ENCODE measurements at regions not wholly inside any gene's neighbourhood (a gene's known extent, or its start where the extent isn't known, plus 50 kb on each side); places are given as distances from the start of the nearest gene placed in this dataset.

DNA sequence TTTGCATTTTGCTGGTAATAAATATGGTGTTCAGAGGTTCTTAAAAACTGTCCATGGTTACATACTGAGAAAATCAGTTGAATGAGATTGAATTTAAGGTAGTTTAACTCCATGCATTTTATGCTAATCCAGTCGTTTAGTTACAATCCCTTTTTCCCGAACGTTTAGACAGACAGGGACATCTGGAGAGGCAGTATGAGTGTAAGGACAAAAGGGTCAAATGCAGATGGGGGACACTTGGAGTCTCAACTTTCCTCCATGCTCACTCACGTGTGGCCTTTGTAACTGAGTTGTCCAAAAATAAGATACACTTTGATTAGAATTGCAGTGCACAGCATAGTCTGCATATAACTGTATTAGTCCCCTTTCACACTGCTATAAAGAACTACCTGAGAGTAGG lies 63.9 kb downstream of the RDH14 start:
- no TSS peak for BruUV-seq (replicated peaks)
- ChIA-PET POLR2A (no interaction called here), RAD21 (ENCODE audit: unreplicated experiment) (no interaction called here), SMC1A (ENCODE audit: uncharacterized antibody, unreplicated experiment) (no interaction called here), CTCF (no interaction called here)
- Histone ChIP-seq H3K4me3 (no peak overlapping the region), H3K27ac (ENCODE audit: control insufficient read depth, insufficient read depth) (no peak overlapping the region), H3K4me2 (ENCODE audit: control insufficient read depth, insufficient read depth) (no peak overlapping the region), H3K4me1 (ENCODE audit: control insufficient read depth, insufficient read depth, low read length) (no peaks in the 10 kb centered on the region), H3K79me2 (ENCODE audit: control insufficient read depth, insufficient read depth, low read length) (no peaks in the 10 kb centered on the region), H3K9me3 (replicated peaks; ENCODE audit: control insufficient read depth, insufficient read depth, low read length) (no peaks in the 10 kb centered on the region), H3K27me3 (replicated peaks in 1 of 2; ENCODE audit: control insufficient read depth in 2 of 2, insufficient read depth in 2 of 2, low read length in 1 of 2) (no peaks in the 10 kb centered on the region; a peak in 1 of 4 replicates), H3K9ac (ENCODE audit: control insufficient read depth, insufficient read depth, low read length) (no peak overlapping the region), H4K20me1 (ENCODE audit: control insufficient read depth, insufficient read depth) (no peaks in the 10 kb centered on the region), H2AFZ (ENCODE audit: control insufficient read depth, low read depth, low read length) (no peak overlapping the region), H3K36me3 (ENCODE audit: control insufficient read depth in 2 of 2, insufficient read depth in 2 of 2, low read length in 1 of 2) (no peaks in the 10 kb centered on the region)
- TF ChIP-seq FOXK2 (IDR thresholded peaks at IDR 0.05) (no peak), CREB1 (IDR thresholded peaks at IDR 0.05; ENCODE audit: low read depth) (no peak), POLR2A (IDR thresholded peaks at IDR 0.05; ENCODE audit: low read depth, low read length) (no peak), EP300 (IDR thresholded peaks at IDR 0.05; ENCODE audit: borderline replicate concordance in 1 of 2, control insufficient read depth in 1 of 2, low read depth in 2 of 2, low read length in 2 of 2) (no peak), BHLHE40 (IDR thresholded peaks at IDR 0.05; ENCODE audit: borderline replicate concordance in 1 of 2, low read depth in 2 of 2, low read length in 1 of 2) (no peak), RELA (IDR thresholded peaks at IDR 0.05; ENCODE audit: borderline replicate concordance, partially characterized antibody) (no peak), SKIL (IDR thresholded peaks at IDR 0.05; ENCODE audit: low read depth, poor library complexity, severe bottlenecking) (no peak), JUNB (IDR thresholded peaks at IDR 0.05) (no peak), SREBF1 (IDR thresholded peaks at IDR 0.05; ENCODE audit: low read length) (no peak), ATF3 (IDR thresholded peaks at IDR 0.05; ENCODE audit: borderline replicate concordance, extremely low read depth, low read depth, low read length) (no peak), MTA2 (IDR thresholded peaks at IDR 0.05; ENCODE audit: low read depth) (no peak), BMI1 (IDR thresholded peaks at IDR 0.05; ENCODE audit: borderline replicate concordance) (no peak), DPF2 (IDR thresholded peaks at IDR 0.05) (no peak), RB1 (IDR thresholded peaks at IDR 0.05; ENCODE audit: borderline replicate concordance) (no peak)
- TF ChIP-seq, protein P1, sequence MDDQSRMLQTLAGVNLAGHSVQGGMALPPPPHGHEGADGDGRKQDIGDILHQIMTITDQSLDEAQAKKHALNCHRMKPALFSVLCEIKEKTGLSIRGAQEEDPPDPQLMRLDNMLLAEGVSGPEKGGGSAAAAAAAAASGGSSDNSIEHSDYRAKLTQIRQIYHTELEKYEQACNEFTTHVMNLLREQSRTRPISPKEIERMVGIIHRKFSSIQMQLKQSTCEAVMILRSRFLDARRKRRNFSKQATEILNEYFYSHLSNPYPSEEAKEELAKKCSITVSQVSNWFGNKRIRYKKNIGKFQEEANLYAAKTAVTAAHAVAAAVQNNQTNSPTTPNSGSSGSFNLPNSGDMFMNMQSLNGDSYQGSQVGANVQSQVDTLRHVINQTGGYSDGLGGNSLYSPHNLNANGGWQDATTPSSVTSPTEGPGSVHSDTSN (IDR thresholded peaks at IDR 0.05; ENCODE audit: insufficient replicate concordance, low read depth, low read length), result no peak
- TF ChIP-seq, protein P2, sequence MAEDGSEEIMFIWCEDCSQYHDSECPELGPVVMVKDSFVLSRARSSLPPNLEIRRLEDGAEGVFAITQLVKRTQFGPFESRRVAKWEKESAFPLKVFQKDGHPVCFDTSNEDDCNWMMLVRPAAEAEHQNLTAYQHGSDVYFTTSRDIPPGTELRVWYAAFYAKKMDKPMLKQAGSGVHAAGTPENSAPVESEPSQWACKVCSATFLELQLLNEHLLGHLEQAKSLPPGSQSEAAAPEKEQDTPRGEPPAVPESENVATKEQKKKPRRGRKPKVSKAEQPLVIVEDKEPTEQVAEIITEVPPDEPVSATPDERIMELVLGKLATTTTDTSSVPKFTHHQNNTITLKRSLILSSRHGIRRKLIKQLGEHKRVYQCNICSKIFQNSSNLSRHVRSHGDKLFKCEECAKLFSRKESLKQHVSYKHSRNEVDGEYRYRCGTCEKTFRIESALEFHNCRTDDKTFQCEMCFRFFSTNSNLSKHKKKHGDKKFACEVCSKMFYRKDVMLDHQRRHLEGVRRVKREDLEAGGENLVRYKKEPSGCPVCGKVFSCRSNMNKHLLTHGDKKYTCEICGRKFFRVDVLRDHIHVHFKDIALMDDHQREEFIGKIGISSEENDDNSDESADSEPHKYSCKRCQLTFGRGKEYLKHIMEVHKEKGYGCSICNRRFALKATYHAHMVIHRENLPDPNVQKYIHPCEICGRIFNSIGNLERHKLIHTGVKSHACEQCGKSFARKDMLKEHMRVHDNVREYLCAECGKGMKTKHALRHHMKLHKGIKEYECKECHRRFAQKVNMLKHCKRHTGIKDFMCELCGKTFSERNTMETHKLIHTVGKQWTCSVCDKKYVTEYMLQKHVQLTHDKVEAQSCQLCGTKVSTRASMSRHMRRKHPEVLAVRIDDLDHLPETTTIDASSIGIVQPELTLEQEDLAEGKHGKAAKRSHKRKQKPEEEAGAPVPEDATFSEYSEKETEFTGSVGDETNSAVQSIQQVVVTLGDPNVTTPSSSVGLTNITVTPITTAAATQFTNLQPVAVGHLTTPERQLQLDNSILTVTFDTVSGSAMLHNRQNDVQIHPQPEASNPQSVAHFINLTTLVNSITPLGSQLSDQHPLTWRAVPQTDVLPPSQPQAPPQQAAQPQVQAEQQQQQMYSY (CRISPR knock-in tag; IDR thresholded peaks at IDR 0.05), result no peak
- TF ChIP-seq, protein P3, sequence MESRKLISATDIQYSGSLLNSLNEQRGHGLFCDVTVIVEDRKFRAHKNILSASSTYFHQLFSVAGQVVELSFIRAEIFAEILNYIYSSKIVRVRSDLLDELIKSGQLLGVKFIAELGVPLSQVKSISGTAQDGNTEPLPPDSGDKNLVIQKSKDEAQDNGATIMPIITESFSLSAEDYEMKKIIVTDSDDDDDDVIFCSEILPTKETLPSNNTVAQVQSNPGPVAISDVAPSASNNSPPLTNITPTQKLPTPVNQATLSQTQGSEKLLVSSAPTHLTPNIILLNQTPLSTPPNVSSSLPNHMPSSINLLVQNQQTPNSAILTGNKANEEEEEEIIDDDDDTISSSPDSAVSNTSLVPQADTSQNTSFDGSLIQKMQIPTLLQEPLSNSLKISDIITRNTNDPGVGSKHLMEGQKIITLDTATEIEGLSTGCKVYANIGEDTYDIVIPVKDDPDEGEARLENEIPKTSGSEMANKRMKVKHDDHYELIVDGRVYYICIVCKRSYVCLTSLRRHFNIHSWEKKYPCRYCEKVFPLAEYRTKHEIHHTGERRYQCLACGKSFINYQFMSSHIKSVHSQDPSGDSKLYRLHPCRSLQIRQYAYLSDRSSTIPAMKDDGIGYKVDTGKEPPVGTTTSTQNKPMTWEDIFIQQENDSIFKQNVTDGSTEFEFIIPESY (IDR thresholded peaks at IDR 0.05), result no peak
- in situ Hi-C loops (cut with MboI), result no loop called here
- FAIRE-seq, result no peak
- ATAC-seq, result no peak
- intact Hi-C loops (cut with micrococcal nuclease; ENCODE audit: unreplicated experiment), result no loop called here
- WGBS (ENCODE audit: insufficient coverage, insufficient replicate concordance, low lambda C conversion rate, missing lambda C conversion rate), result 0% methylated on average over 4 of the region's 4 CpGs
- DNase-seq (ENCODE audit: low read depth, low spot score), result no peak
